CD4-positive, alpha-beta T cell treated with Interleukin-17A for 4 hours (primary cell): ENCODE measurements at regions not wholly inside any gene's neighbourhood (a gene's known extent, or its start where the extent isn't known, plus 50 kb on each side); places are given as distances from the start of the nearest gene placed in this dataset.

ENCODE experiments used
- DNase-seq: peaks from one replicate; pipeline ENCODE4 v3.0.0-alpha.2; 2020; ENCODE audit warnings: mixed read lengths

- no peak for DNase-seq
Measured at GRCh38 chr9:87259543-87260518, 237.8 kb upstream of the DAPK1 start.

DNA sequence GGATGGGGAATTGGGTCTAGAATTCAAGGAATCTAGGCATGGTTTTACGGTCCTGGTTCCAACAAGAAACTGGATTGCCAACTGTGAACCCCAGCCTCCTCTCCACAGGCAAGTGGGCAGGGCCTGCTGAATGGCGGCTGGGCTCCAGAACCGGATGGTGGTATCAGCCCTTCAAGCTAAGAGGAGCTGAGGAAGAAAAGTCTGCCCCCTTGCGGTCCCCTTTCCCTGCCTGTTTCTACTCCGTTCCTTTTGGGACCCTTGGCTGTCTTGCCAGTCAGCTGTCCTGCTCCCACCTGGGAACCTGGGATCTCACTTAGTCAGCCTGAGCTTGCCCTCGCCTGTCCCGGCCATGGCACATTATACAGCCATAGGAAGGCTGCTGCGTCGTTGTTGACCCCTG is 234.4 kb upstream of the DAPK1 start:
- DNase-seq: no peak

- no peak for DNase-seq
Measured at GRCh38 chr9:87266697-87267096, 231.0 kb upstream of the DAPK1 start.

DNA sequence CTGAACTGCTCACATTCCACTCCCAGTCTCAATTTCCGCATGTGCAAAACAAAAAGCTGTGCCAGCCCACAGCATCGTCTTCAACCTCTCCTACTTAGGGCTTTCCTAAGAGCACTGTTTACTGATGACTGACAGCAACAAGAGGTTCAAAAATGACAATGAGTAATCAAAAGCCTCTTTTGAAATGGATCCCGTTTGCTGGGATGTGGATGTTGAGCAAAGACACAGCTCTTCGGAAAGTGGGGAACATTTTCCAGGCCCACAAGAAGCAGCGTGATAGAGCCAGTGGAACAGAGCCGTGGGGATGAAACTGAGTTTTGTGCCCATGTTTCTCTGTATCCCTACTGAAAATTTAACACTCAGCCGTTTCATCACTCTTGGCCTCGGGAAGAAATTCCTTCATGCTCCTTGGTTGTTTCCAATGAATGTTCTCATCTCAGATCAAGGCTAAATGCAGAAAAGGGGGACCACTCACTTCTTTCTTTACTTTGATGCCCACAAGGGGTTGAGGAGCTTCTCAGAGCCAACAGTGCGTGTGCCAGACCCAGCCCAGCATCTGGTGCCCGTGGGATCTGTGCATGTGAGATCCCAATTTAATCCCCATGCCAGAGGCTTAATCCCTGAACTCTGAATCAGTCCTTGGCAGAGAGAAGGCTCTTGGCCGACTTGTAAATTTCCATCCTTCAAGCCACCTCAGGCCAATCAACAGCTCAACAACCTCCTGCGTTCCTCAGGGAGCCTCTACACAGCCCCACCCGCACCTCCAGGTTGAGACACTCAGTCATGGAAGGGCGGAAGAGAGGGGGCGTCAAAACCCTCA is 230.2 kb upstream of the DAPK1 start:
- no peak for DNase-seq

GRCh38 chr9:87269296-87270176 is 228.1 kb upstream of the DAPK1 start:
- no peak for DNase-seq

DNA sequence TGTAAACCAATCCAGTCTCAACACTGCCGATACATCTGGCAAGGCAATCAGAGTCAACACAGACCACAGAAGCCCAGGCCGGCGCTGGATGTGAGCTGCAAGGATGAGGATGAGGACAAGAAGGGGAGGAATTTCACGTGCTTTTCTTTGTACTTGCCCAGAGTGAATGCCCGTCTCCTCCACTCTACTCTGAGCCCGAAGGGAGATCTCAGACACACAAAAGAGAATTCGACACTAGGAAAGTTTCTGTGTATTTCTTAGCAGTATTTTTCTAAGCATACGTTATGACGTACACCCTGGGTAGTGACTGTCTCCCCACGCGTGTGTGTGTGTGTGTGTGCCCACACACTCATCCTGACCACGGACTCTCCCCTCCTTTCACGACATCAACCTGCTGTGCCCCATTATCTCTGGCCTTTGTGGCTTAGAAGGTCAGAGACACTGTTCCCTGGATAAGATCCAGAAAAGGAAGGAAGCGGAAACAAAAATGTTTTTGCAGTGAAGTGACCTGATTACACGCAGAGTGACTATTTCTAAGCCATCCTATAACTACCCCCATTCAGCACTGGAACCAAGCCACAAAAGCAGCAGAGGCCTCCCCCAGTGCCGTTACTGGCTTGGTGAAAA is 227.3 kb upstream of the DAPK1 start:
- no peak for DNase-seq

DNA sequence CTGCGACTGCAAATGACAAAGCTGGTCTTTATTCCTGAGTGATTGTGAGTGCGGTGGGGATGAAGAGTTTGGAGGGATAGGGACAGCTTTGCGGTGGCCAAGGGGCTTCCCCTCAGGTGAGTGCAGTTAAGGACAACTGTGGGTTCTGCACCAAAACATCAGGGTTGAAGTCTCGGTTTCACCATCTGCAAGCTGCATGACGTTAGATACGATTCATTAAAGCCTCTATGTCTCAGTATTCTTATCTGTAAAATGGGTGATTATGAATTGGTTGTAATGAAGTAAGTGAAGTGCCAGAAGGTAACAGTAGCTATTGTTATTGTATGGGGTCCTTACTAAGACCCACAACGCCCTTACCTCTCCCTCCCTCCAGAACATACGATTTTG is 226.8 kb upstream of the DAPK1 start:
- DNase-seq: no peak

- no peak for DNase-seq
Measured at GRCh38 chr9:87271696-87272477, 225.8 kb upstream of the DAPK1 start.

- no peak for DNase-seq
Measured at GRCh38 chr9:87275047-87275725, 222.5 kb upstream of the DAPK1 start.

DNA sequence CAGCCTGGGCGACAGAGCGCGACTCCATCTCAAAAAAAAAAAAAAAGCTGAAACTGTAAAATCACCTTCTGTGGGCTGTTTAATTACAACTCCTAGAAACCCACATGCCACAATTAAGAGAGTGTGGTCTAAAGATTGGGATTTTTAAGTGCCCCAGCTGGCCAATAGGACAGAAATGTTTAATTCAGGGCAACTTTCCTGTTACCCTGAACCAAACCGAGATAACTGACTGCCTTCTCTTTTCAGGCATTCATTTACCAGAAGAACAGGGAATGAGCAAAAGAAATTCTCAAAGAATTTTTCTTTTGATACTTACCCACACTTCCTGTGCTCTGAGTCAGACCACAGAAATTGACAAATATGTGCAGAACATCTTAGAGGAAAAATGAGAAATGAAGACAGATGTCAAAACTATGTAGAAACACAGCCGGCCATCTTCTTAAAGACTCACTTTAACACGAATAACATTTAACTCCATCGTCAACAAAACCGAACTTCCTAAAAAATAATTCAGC is 221.3 kb upstream of the DAPK1 start:
- DNase-seq: no peak

- no peak for DNase-seq
Measured at GRCh38 chr9:87276851-87277261, 220.8 kb upstream of the DAPK1 start.

DNA sequence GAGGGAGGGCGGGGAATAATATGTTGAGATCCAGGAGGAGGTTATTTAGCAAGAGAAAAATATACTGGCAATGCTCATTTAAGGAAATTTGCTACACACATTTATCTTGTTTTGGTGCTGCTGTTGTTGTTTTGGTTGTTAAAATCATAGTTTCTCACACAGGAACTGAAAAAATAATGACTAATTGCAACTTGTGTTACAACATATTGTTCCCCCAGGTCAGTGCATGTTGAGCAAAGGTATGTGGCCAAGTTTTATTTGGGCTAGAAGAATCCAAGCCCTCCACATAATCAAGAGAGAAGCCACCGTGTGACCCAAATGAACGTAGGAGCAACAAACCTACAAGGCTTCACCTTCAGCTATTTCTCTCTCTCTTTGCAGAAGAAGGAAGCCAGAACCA is 220.3 kb upstream of the DAPK1 start:
- no peak for DNase-seq

DNA sequence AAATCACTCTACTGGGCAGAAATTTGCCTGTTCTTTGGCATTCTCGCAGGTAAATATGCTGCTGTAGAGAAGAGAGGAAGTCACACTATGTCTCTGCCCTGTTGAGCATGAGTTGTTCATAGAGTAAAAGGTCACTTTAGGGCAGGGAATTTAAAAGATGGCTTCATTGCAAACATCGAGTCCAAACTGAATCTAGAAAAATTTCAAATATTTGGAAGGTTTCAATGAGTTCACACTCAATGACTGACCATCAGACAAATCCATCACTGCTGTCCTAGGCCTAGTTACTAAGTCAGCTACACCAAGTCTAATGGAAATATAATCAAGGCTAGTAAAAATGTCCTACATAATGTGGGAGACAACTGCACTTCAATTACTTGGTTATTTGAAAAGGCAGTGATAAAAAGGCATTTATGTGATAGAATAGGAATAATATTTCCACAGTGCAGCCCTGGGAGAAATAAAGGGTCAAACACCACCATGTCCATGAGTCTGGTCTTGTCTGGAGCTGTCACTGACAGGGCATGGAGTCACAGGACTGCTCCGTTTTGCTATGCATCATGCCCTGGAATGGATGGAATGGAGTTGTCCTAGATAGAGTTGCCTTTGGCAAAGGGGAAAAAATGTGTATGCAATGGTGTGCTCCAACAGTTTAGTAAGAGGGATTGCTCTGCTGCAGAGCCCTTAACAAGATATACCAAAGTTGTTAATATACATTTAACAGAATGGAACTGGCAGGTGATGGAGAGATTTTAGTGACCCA is 218.5 kb upstream of the DAPK1 start:
- no peak for DNase-seq

- DNase-seq: no peak
Measured at GRCh38 chr9:87280421-87280820, 217.2 kb upstream of the DAPK1 start.

- no peak for DNase-seq
Measured at GRCh38 chr9:87282538-87282937, 215.1 kb upstream of the DAPK1 start.

- no peak for DNase-seq
Measured at GRCh38 chr9:87283585-87283984, 214.1 kb upstream of the DAPK1 start.

DNA sequence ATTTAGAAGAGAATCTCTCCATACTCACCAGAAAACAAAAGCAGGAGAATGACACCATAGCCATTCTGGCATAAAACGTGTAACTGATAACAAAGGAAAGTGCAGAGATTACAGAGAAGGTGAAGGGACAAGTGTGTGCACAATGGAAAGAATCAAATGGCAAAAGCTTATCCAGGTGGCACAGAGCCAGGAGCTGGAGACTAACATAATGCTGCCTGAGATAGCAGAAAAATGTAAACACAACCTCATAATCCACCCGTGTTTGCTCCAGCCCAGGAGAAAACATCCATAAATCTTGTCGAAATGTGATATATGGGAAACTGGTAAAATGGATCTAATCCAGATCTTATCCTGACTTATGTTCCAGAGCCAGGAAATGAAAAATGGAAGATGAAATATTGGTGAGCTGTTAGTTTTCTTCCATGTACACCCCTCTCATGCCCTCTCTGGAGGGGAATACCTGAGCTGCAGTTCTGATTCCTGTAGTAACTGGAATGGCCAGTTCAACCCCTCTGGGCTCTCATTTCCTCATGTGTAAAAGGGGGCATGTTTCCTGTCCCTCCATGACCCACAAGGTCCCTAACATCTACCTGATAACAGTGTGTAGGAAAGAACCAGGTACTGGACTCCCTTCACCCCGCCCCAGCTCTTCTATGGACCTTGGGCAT is 212.3 kb upstream of the DAPK1 start:
- no peak for DNase-seq

DNA sequence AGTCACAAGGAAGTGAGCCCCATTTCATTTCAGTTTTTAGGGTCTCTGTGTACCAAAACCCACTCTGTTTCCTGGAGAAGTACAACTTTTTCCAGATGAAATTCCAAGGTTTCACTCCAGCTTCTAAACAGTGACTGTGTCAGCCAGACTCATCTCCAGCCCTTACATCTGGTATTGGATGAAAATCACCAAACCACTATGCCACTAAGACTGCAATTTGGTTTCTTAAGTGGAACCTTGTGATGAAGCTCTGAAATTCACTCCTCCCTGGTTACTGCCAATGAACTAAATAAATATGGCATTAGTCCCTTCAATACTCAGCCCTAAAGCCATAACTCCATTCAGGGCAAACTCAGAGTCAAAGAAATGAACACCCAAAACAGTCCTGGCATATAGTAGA is 211.2 kb upstream of the DAPK1 start:
- no peak for DNase-seq
